Hepatocyte (in vitro differentiated cells): ENCODE measurements at regions not wholly inside any gene's neighbourhood (a gene's known extent, or its start where the extent isn't known, plus 50 kb on each side); places are given as distances from the start of the nearest gene placed in this dataset.

Experiments used
- DNase-seq: peaks from one replicate; pipeline ENCODE4 v3.0.0-alpha.2; 2016; ENCODE audit warnings: low spot score
- H2AFZ ChIP-seq: fragments of 200-600 bp; sonication (generic); 2 replicates; pipeline ENCODE4 v1.6.0; 2016; ENCODE audit warnings: antibody characterized with exemption, mild to moderate bottlenecking
- H3K27ac ChIP-seq: fragments of 200-600 bp; sonication (generic); 2 replicates; pipeline ENCODE4 v1.5.1; 2016; ENCODE audit warnings: mild to moderate bottlenecking
- H3K27me3 ChIP-seq: fragments of 200-600 bp; sonication (generic); 2 replicates; pipeline ENCODE4 v1.6.1; 2016
- H3K36me3 ChIP-seq: fragments of 200-600 bp; sonication (generic); replicated peaks from 2 replicates; pipeline ENCODE4 v1.5.1; 2016; ENCODE audit warnings: low read depth; ENCODE audit not compliant: insufficient read depth
- H3K4me1 ChIP-seq: fragments of 200-600 bp; sonication (generic); 2 replicates; pipeline ENCODE4 v1.5.1; 2016; ENCODE audit warnings: mild to moderate bottlenecking, moderate library complexity; ENCODE audit not compliant: insufficient read depth
- H3K4me2 ChIP-seq: fragments of 200-600 bp; sonication (generic); 2 replicates; pipeline ENCODE4 v1.6.0; 2016
- H3K4me3 ChIP-seq: fragments of 200-600 bp; sonication (generic); 2 replicates; pipeline ENCODE4 v1.5.1; 2016; ENCODE audit warnings: mild to moderate bottlenecking
- H3K79me2 ChIP-seq: fragments of 200-600 bp; sonication (generic); 2 replicates; pipeline ENCODE4 v1.6.0; 2017; ENCODE audit warnings: mild to moderate bottlenecking
- H3K9me2 ChIP-seq: fragments of 200-600 bp; sonication (generic); replicated peaks from 2 replicates; pipeline ENCODE4 v1.6.0; 2017; ENCODE audit warnings: mild to moderate bottlenecking; ENCODE audit not compliant: insufficient read depth
- H3K9me3 ChIP-seq: fragments of 200-600 bp; sonication (generic); 2 replicates; pipeline ENCODE4 v1.5.1; 2016; ENCODE audit warnings: low read depth, mild to moderate bottlenecking
- H4K20me1 ChIP-seq: fragments of 200-600 bp; sonication (generic); 2 replicates; pipeline ENCODE4 v1.6.0; 2016; ENCODE audit warnings: mild to moderate bottlenecking; ENCODE audit not compliant: insufficient read depth, poor library complexity, severe bottlenecking
- CTCF ChIP-seq: fragments of 200-600 bp; sonication (generic); IDR thresholded peaks from 2 replicates; pipeline ENCODE4 v1.5.1; 2016; ENCODE audit warnings: antibody characterized with exemption, mild to moderate bottlenecking; ENCODE audit not compliant: poor library complexity
- EZH2 ChIP-seq: fragments of 200-600 bp; sonication (generic); IDR thresholded peaks from 2 replicates; pipeline ENCODE4 v1.6.1; 2016; ENCODE audit warnings: antibody characterized with exemption, mild to moderate bottlenecking, borderline replicate concordance
- EZH2phosphoT487 ChIP-seq: fragments of 200-600 bp; sonication (generic); IDR thresholded peaks from one replicate; pipeline ENCODE4 v1.6.1; 2018; ENCODE audit warnings: antibody characterized with exemption, mild to moderate bottlenecking, low read depth, moderate library complexity; ENCODE audit not compliant: unreplicated experiment, severe bottlenecking
- WGBS: methylation state at CpG from one replicate; pipeline ENCODE4 v1.1.6; 2016; ENCODE audit warnings: low lambda C conversion rate; ENCODE audit errors: missing lambda C conversion rate; 5-methylcytosine and 5-hydroxymethylcytosine counted together

GRCh38 chr20:60402189-60403058 lies 444.2 kb downstream of the CDH26 start:
- no peak for DNase-seq
- no peak overlapping the region for H3K4me3 ChIP-seq
- no peak overlapping the region for H3K4me2 ChIP-seq
- H2AFZ ChIP-seq: no peak overlapping the region
- no peaks in the 10 kb centered on the region for H3K36me3 ChIP-seq
- 81% methylated on average over 8 of the region's 8 CpGs for whole genome bisulfite sequencing
- H4K20me1 ChIP-seq: no peaks in the 10 kb centered on the region
- no peaks in the 10 kb centered on the region for H3K4me1 ChIP-seq
- no peak overlapping the region for H3K27ac ChIP-seq
- TF ChIP-seq EZH2: no peak
- TF ChIP-seq EZH2phosphoT487: no peak
- TF ChIP-seq CTCF: no peak
- H3K9me2 ChIP-seq: no peaks in the 10 kb centered on the region
- H3K9me3 ChIP-seq: no peaks in the 10 kb centered on the region
- H3K79me2 ChIP-seq: no peaks in the 10 kb centered on the region
- no peaks in the 10 kb centered on the region for H3K27me3 ChIP-seq

GRCh38 chr20:60403105-60403741 lies 445.0 kb downstream of the CDH26 start:
- WGBS: 82% methylated on average over 8 of the region's 8 CpGs

GRCh38 chr20:60407011-60407771 lies 449.0 kb downstream of the CDH26 start:
- TF ChIP-seq EZH2phosphoT487 (no peak), EZH2 (no peak), CTCF (no peak)

More at GRCh38 chr20:60403105-60403741, 445.0 kb downstream of the CDH26 start:
- H4K20me1 ChIP-seq: no peaks in the 10 kb centered on the region
- H3K4me1 ChIP-seq: no peaks in the 10 kb centered on the region
- no peaks in the 10 kb centered on the region for H3K36me3 ChIP-seq
- H3K4me2 ChIP-seq: no peak overlapping the region
- H3K4me3 ChIP-seq: no peak overlapping the region
- H3K9me3 ChIP-seq: no peaks in the 10 kb centered on the region
- H3K27me3 ChIP-seq: no peaks in the 10 kb centered on the region
- DNase-seq: no peak
- no peaks in the 10 kb centered on the region for H3K79me2 ChIP-seq
- H3K9me2 ChIP-seq: no peaks in the 10 kb centered on the region
- no peak overlapping the region for H2AFZ ChIP-seq
- no peak for TF ChIP-seq CTCF
- no peak overlapping the region for H3K27ac ChIP-seq

More at GRCh38 chr20:60407011-60407771, 449.0 kb downstream of the CDH26 start:
- Histone ChIP-seq H3K4me1 (no peaks in the 10 kb centered on the region), H3K79me2 (no peaks in the 10 kb centered on the region), H2AFZ (no peak overlapping the region), H3K27ac (no peak overlapping the region), H4K20me1 (no peaks in the 10 kb centered on the region), H3K4me2 (no peak overlapping the region), H3K36me3 (no peaks in the 10 kb centered on the region), H3K27me3 (no peaks in the 10 kb centered on the region), H3K9me3 (no peaks in the 10 kb centered on the region), H3K4me3 (no peak overlapping the region), H3K9me2 (no peaks in the 10 kb centered on the region)
- 85% methylated on average over 10 of the region's 10 CpGs for WGBS
- DNase-seq: no peak
